ENCODE measurements at regions not wholly inside any gene's neighbourhood (a gene's known extent, or its start where the extent isn't known, plus 50 kb on each side); places are given as distances from the start of the nearest gene placed in this dataset.

DNA sequence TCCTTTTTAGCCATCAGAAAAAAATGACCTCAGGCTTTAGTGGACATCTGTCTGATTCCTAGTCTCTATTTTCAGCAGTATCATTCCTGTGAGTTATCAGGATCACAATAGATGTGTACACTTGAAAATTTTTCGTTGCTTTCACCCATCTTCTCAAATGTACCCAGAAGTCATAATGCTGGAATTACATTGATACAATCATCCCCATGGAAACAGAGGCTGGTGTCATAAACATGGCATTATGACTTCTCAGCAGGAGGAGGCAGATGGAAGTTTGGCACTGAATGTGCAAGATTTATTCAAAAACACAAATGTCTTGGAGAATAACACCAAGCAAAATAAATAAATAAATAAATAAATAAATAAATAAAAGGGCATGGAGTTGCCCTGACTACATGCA lies 292.5 kb downstream of the PHKB start (continued):
- no peak for TF ChIP-seq TCF4 (CRISPR knock-in tag; IDR thresholded peaks at IDR 0.05; ENCODE audit: borderline replicate concordance)
- TF ChIP-seq ZNF70 (CRISPR knock-in tag; IDR thresholded peaks at IDR 0.05): no peak
- no peak for TF ChIP-seq OSR1 (CRISPR knock-in tag; IDR thresholded peaks at IDR 0.05)
- TF ChIP-seq SNAI2 (CRISPR knock-in tag; IDR thresholded peaks at IDR 0.05): no peak
- TF ChIP-seq, protein P1, sequence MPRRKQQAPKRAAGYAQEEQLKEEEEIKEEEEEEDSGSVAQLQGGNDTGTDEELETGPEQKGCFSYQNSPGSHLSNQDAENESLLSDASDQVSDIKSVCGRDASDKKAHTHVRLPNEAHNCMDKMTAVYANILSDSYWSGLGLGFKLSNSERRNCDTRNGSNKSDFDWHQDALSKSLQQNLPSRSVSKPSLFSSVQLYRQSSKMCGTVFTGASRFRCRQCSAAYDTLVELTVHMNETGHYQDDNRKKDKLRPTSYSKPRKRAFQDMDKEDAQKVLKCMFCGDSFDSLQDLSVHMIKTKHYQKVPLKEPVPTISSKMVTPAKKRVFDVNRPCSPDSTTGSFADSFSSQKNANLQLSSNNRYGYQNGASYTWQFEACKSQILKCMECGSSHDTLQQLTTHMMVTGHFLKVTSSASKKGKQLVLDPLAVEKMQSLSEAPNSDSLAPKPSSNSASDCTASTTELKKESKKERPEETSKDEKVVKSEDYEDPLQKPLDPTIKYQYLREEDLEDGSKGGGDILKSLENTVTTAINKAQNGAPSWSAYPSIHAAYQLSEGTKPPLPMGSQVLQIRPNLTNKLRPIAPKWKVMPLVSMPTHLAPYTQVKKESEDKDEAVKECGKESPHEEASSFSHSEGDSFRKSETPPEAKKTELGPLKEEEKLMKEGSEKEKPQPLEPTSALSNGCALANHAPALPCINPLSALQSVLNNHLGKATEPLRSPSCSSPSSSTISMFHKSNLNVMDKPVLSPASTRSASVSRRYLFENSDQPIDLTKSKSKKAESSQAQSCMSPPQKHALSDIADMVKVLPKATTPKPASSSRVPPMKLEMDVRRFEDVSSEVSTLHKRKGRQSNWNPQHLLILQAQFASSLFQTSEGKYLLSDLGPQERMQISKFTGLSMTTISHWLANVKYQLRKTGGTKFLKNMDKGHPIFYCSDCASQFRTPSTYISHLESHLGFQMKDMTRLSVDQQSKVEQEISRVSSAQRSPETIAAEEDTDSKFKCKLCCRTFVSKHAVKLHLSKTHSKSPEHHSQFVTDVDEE (CRISPR knock-in tag; IDR thresholded peaks at IDR 0.05): no peak
- no peak for TF ChIP-seq PPARA (CRISPR knock-in tag; IDR thresholded peaks at IDR 0.05; ENCODE audit: borderline replicate concordance)
- no peak for TF ChIP-seq ESRRG (CRISPR knock-in tag; IDR thresholded peaks at IDR 0.05)
- TF ChIP-seq ARNTL (CRISPR knock-in tag; IDR thresholded peaks at IDR 0.05; ENCODE audit: borderline replicate concordance, low read depth): no peak

All from SK-N-SH treated with all-trans-retinoic acid at 6 μM for 48 hours (cell line).